Hematopoietic multipotent progenitor cell (in vitro differentiated cells): ENCODE measurements at regions not wholly inside any gene's neighbourhood (a gene's known extent, or its start where the extent isn't known, plus 50 kb on each side); places are given as distances from the start of the nearest gene placed in this dataset.
"Not testable (repeated sequence)": the region's sequence is repeated elsewhere in the genome, so short reads cannot be mapped to it uniquely, and the experiment has no call there.

Source experiments
- DNase-seq, 3 donors: peaks; one replicate each; pipeline ENCODE4 v3.0.0-alpha.2; 2011 to 2015; ENCODE audit warnings: low read depth in 2 of 3, low spot score in 2 of 3

- no peak for DNase-seq
Observed at GRCh38 chr1:178639326-178639725, 85.7 kb upstream of the RALGPS2 start.

GRCh38 chr1:178642282-178642681, 82.8 kb upstream of the RALGPS2 start:
- DNase-seq, result no peak

- DNase-seq, result no peak
Observed at GRCh38 chr1:178643349-178643748, 81.7 kb upstream of the RALGPS2 start.

GRCh38 chr1:178643831-178644230, 81.2 kb upstream of the RALGPS2 start:
- no peak for DNase-seq

GRCh38 chr1:178644308-178645120, 80.5 kb upstream of the RALGPS2 start:
- peak in 2 of 3 donors; percentile 3 to 24 for DNase-seq

- no peak for DNase-seq
Observed at GRCh38 chr1:178645157-178645807, 79.8 kb upstream of the RALGPS2 start.

- DNase-seq, result no peak
Observed at GRCh38 chr1:178645808-178646200, 79.2 kb upstream of the RALGPS2 start.

- DNase-seq, result no peak
Observed at GRCh38 chr1:178646821-178647220, 78.2 kb upstream of the RALGPS2 start.

DNA sequence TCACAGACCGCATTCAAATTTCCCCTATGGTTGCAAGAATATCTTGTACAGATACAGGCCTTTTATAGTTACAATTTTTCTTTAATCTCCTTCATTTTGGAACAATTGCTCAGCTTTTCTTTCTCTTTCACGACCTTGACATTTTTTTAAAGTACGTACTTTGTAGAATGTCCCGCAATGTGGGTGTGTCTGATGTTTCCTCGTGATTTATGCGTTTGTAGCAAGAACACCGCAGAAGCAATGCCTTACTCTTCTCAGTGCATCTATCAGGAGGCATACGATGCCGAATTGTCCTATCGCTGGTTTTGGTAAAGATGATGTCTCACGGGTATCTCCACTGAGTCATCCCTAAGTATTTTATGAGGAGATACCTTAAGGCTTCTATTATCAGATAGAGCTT, 76.9 kb upstream of the RALGPS2 start:
- DNase-seq, result no peak

DNA sequence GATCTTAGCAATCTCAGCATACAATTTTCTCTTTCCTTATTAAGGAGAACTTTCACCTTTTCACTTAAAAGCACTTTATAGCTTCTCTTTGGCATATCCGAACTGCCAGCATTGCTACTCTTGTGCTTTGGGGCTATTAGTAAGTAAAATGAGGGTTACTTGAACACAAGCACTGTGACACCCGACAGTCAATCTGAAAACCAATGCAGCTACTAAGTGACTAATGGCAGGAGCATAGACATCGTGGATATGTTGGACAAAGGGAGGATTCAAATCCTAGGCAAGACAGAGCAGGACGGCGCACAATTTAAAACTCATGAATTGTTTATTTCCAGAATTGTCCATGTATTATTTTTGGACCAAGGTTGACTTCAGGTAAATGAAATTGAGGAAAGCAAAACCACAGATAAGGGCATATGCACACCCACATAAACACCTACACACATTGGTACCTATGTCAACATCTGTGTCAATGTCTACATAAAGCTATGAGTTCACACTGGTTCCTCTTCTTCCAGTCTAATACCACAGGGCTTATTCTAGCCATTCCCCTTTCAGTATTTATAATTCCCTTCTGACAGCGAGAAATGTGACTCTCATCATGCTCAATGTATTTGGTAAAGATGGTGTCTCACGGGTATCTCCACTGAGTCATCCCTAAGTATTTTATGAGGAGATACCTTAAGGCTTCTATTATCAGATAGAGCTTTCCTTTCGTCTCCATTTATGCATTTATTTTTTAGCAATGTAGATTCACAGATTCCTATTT, 75.3 kb upstream of the RALGPS2 start:
- no peak for DNase-seq

- DNase-seq, result no peak
Observed at GRCh38 chr1:178650934-178651511, 74.0 kb upstream of the RALGPS2 start.

DNA sequence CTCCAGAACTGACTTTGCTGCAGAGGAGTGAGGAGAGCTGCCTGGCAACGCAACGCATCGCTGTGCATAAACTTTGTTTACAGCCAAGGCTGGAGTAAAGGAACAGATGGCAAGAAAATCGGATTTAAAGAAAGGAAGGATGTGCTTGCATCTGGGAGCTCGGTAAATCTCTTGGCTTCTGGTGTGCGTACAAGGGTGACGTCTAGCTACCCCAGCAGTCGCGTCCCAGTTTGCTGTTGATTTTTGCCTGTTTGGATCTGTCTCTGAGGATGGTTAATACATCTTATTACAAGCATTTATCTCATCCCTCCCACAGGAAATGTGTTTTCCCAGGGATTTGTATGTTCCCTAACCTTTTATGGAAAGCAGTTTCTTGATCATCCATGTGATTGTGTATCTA, 73.3 kb upstream of the RALGPS2 start:
- DNase-seq, result no peak

- DNase-seq, result no peak
Observed at GRCh38 chr1:178652506-178653490, 72.2 kb upstream of the RALGPS2 start.

GRCh38 chr1:178659789-178660208, 65.2 kb upstream of the RALGPS2 start:
- no peak for DNase-seq

DNA sequence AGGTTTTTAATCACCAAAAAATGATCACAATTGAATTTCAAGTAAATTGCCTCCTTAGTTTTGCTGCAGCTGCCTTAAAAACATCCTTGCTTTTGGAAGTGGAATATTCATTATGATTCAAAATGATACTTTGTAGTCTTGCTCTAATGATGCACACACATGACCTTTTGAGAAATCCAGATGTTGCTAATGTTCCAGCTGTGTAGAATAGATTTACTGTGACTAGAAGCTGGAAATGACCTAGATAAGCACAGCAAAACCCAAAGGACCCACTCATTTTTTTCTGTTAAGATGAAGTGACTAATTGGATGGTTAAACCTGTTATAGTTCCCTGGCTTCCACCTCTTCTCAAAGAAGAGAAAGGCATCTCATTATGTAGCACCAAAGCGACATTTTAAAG, 64.6 kb upstream of the RALGPS2 start:
- DNase-seq, result no peak

DNA sequence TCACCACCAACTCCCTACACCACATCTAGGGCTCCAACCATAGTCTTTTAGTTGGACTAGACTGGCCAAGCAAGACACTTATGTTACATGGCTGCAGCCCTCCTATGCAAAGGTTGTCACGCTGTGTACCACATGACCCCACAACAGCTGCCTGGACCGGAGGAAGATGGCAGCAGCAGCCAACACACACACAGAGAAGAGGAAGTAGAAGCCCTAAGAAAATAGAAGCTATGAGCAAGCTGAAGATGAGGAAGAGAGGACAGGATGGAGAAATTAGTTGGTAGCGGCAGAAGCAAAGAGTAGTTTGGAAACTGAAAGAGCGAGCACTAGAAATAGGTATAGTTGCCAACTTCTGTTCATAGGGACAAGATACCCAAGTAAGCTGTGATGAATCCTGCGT, 60.8 kb upstream of the RALGPS2 start:
- peak in 1 of 3 donors; percentile 7 for DNase-seq

DNA sequence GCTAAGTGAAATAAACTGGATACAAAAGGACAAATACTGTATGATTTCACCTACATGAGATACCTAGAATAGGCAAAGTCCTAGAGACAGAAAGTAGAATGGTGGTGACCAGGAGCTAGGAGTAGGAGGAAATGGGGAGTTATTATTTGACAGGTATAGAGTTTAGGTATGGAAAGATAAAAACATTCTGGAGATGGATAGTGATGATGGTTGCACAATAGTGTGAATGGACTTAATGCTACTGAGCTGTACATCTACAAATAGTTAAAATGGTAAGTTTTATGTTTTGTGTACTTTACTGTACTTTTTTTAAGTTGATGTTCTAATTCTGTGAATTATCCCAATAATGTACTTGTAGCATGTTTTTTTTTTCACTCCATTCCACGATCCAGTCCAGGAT, 59.5 kb upstream of the RALGPS2 start:
- no peak for DNase-seq

- not testable (repeated sequence) for DNase-seq
Observed at GRCh38 chr1:178666891-178667290, 58.2 kb upstream of the RALGPS2 start.

DNA sequence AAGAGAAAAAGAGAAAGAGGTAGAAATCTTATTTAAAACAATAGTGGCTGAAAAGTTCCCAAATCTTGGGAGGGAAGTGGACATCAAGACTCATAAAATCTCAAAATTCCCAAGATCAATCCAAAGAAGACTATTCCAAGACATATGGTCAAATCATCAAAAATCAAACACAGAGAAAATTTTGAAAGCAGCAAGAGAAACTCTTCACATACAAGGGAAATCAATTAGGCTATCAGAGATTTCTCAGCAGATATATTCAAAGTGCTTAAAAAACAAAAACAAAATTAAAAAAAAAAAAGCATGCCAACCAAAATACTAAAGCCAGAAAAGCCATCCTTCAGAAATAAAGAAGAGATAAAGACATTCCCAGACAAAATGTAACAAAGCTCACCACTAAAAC, 52.6 kb upstream of the RALGPS2 start:
- DNase-seq, result no peak

- DNase-seq, result not testable (repeated sequence)
Observed at GRCh38 chr1:178674559-178674958, 50.5 kb upstream of the RALGPS2 start.
